Right lobe of liver (tissue), 4 donors: ENCODE measurements at regions not wholly inside any gene's neighbourhood (a gene's known extent, or its start where the extent isn't known, plus 50 kb on each side); places are given as distances from the start of the nearest gene placed in this dataset.
"Not testable (repeated sequence)": the region's sequence is repeated elsewhere in the genome, so short reads cannot be mapped to it uniquely, and the experiment has no call there.

Source experiments
- POLR2A ChIP-seq: fragments of 450-650 bp; IDR thresholded peaks from one replicate; pipeline ENCODE4 v1.6.1; 2017; ENCODE audit warnings: antibody characterized with exemption, mild to moderate bottlenecking
- TF ChIP-seq, protein P1 (sequence below), 4 donors: fragments of 200-600 bp in 3 of 4; fragments of 450-650 bp in 1 of 4; IDR thresholded peaks; one replicate each; pipeline versions ENCODE4 v1.5.1 to v1.8.0; 2016 to 2022; ENCODE audit warnings: antibody characterized with exemption in 4 of 4, mild to moderate bottlenecking in 2 of 4
- donor health status: DM: no; HTN: no; CAD: no.
- donor health status: DM: no; HTN: no; CAD: no.
- donor health status: DM: no; HTN: yes; CAD: no.

DNA sequence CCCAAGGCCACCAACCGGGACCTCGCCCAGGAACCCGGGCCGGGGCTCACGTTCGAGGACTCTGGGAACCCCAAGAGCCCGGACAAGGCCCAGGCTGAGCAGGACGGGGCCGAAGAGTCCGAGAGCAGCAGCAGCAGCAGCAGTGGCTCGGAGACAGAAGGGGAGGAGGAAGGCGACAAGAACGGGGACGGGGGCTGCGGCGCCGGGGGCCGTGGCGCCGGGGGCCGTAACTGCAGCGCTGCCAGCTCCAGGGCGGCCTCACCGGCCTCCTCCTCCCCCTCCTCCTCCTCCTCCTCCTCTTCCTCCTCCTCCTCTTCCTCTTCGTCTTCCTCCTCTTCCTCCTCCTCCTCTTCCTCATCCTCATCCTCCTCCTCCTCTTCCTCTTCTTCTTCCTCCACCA, 128.4 kb downstream of the ZNF479 start:
- TF ChIP-seq, protein P1, sequence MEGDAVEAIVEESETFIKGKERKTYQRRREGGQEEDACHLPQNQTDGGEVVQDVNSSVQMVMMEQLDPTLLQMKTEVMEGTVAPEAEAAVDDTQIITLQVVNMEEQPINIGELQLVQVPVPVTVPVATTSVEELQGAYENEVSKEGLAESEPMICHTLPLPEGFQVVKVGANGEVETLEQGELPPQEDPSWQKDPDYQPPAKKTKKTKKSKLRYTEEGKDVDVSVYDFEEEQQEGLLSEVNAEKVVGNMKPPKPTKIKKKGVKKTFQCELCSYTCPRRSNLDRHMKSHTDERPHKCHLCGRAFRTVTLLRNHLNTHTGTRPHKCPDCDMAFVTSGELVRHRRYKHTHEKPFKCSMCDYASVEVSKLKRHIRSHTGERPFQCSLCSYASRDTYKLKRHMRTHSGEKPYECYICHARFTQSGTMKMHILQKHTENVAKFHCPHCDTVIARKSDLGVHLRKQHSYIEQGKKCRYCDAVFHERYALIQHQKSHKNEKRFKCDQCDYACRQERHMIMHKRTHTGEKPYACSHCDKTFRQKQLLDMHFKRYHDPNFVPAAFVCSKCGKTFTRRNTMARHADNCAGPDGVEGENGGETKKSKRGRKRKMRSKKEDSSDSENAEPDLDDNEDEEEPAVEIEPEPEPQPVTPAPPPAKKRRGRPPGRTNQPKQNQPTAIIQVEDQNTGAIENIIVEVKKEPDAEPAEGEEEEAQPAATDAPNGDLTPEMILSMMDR (IDR thresholded peaks at IDR 0.05), result not testable (repeated sequence)
- TF ChIP-seq POLR2A, result not testable (repeated sequence)
